ENCODE measurements at regions not wholly inside any gene's neighbourhood (a gene's known extent, or its start where the extent isn't known, plus 50 kb on each side); places are given as distances from the start of the nearest gene placed in this dataset.
"Not testable (repeated sequence)": the region's sequence is repeated elsewhere in the genome, so short reads cannot be mapped to it uniquely, and the experiment has no call there.

- H2BK120ac ChIP-seq (replicated peaks; ENCODE audit: low read depth, low read length); H4K91ac ChIP-seq (replicated peaks; ENCODE audit: insufficient read length, low read length); H3K9ac ChIP-seq (replicated peaks in 1 of 4; ENCODE audit: extremely low read depth in 1 of 4, low read depth in 3 of 4, low read length in 3 of 4); FAIRE-seq; H4K8ac ChIP-seq (ENCODE audit: extremely low read depth, insufficient read depth, low read length); H3K9me3 ChIP-seq (ENCODE audit: insufficient read depth in 2 of 2, low read depth in 1 of 2, low read length in 1 of 2); H2AK5ac ChIP-seq (ENCODE audit: low read depth, low read length); H4K5ac ChIP-seq (ENCODE audit: insufficient read length, low read depth, low read length); H3K18ac ChIP-seq (ENCODE audit: extremely low read depth, low read length); H3K79me1 ChIP-seq (ENCODE audit: low read depth, low read length); H2AFZ ChIP-seq (ENCODE audit: low read length); H3K4me3 ChIP-seq (ENCODE audit: extremely low read depth in 1 of 4, insufficient read depth in 2 of 4, low read depth in 3 of 4, low read length in 4 of 4); DNase-seq (ENCODE audit: low read depth in 1 of 2, low spot score in 2 of 2); H3K14ac ChIP-seq (ENCODE audit: insufficient read length); POLR2A ChIA-PET (ENCODE audit: partially characterized antibody); H2BK15ac ChIP-seq (ENCODE audit: low read length); H2BK20ac ChIP-seq (ENCODE audit: low read length); H2BK12ac ChIP-seq (ENCODE audit: low read depth, low read length); H3K36me3 ChIP-seq (ENCODE audit: control insufficient read depth in 2 of 4, insufficient read depth in 4 of 4, low read length in 3 of 4); H3K56ac ChIP-seq (replicated peaks; ENCODE audit: insufficient read length, low read depth, low read length); H3K4me2 ChIP-seq (ENCODE audit: insufficient read depth in 1 of 2, low read depth in 2 of 2, low read length in 2 of 2); H2BK5ac ChIP-seq (ENCODE audit: low read depth, low read length); H3K4ac ChIP-seq (replicated peaks; ENCODE audit: insufficient read length, low read depth, low read length); H3K23me2 ChIP-seq (ENCODE audit: low read depth, low read length); H3K23ac ChIP-seq (ENCODE audit: insufficient read length); H3K79me2 ChIP-seq (ENCODE audit: control insufficient read depth in 1 of 2, insufficient read depth in 2 of 2, low read length in 2 of 2); H3K27ac ChIP-seq (ENCODE audit: low read depth, low read length): not testable (repeated sequence)
- peaks cover 15 to 16% of the 10 kb centered on the region in 2 experiments for H4K20me1 ChIP-seq (replicated peaks in 1 of 2; ENCODE audit: control insufficient read depth in 1 of 2, insufficient read depth in 2 of 2, low read length in 2 of 2)
- H3K4me1 ChIP-seq (replicated peaks in 1 of 4; ENCODE audit: control insufficient read depth in 3 of 4, insufficient read depth in 4 of 4, low read length in 3 of 4): peaks cover 0 to 16% (median 7%) of the 10 kb centered on the region in 4 experiments; a peak in 5 of 7 replicates
- WGBS, 2 experiments (ENCODE audit: extremely low coverage in 1 of 2, insufficient coverage in 1 of 2, insufficient read length in 1 of 2, insufficient replicate concordance in 2 of 2, low coverage in 1 of 2, low lambda C conversion rate in 2 of 2, missing lambda C conversion rate in 1 of 2): 87% methylated on average over 23 of the region's 26 CpGs; no CpG with 5 or more reads in 1 of the 2 experiments
- H3K27me3 ChIP-seq (replicated peaks in 1 of 4; ENCODE audit: control insufficient read depth in 3 of 4, extremely low read depth in 1 of 4, insufficient read depth in 3 of 4, low read length in 3 of 4): peaks cover 45 to 59% (median 55%) of the 10 kb centered on the region in 4 experiments
- CTCF ChIA-PET (ENCODE audit: partially characterized antibody): interaction anchor here (0.9 to 3.6 kb wide), 8 partner anchors 11 to 214 kb away, joined by 3 to 18 read pairs (median 6); no protein-coding TSS in a partner anchor
These were observed 72.7 kb upstream of the EN2 start for GRCh38 chr7:155385182-155385581.
